Endothelial cell of umbilical vein (primary cell): ENCODE measurements at regions not wholly inside any gene's neighbourhood (a gene's known extent, or its start where the extent isn't known, plus 50 kb on each side); places are given as distances from the start of the nearest gene placed in this dataset.

ENCODE experiments used
- BruUV-seq: library from RNA; stranded (reverse); fragments of 400-500 nt; replicated peaks from 2 replicates; lab custom pipeline; 2021; lab: Mats Ljungman, UMichigan
- CTCF ChIA-PET: fragments of 300-600, 350-600 bp; sonication (Branson Sonifier 250); formaldehyde crosslinking; loops from one replicate; lab custom pipeline; 2021; ENCODE audit warnings: antibody characterized with exemption, inconsistent platforms; lab: Charles Lee
- POLR2A ChIA-PET: fragments of 300-600, 350-600 bp; sonication (Branson Sonifier 250); formaldehyde crosslinking; loops from one replicate; lab custom pipeline; 2021; ENCODE audit warnings: antibody characterized with exemption, inconsistent platforms; lab: Charles Lee
- DNase-seq: peaks from one replicate; pipeline ENCODE4 v3.0.0-alpha.2; 2011; ENCODE audit warnings: low read depth, low spot score
- FAIRE-seq: peaks from 2 replicates; lab custom pipeline; 2011; peaks lifted over from hg19 to GRCh38; lab: Jason Lieb, UNC
- H2AFZ ChIP-seq: 2 replicates; pipeline ENCODE4 v1.6.0; 2012; ENCODE audit warnings: low read depth, low read length, control low read depth, inconsistent platforms
- H3K27ac ChIP-seq: 2 replicates; pipeline ENCODE4 v1.5.1; 2011; ENCODE audit warnings: low read depth, mild to moderate bottlenecking, control low read depth, low read length, moderate library complexity; ENCODE audit not compliant: insufficient read depth
- H3K27me3 ChIP-seq, 2 experiments: 2 replicates each; pipeline versions ENCODE4 v1.6.0 to v1.6.1; 2011; ENCODE audit warnings: low read length in 2 of 2, mixed read lengths in 1 of 2; ENCODE audit not compliant: control insufficient read depth in 2 of 2, insufficient read depth in 2 of 2
- H3K36me3 ChIP-seq, 2 experiments: 2 replicates in 1 of 2; 3 replicates in 1 of 2; pipeline ENCODE4 v1.5.1; 2011; ENCODE audit warnings: low read length in 2 of 2, mild to moderate bottlenecking in 1 of 2, moderate library complexity in 1 of 2; ENCODE audit not compliant: control insufficient read depth in 2 of 2, insufficient read depth in 2 of 2; ENCODE audit errors: extremely low read depth in 1 of 2
- H3K4me1 ChIP-seq: 3 replicates; pipeline ENCODE4 v1.5.1; 2011; ENCODE audit warnings: mild to moderate bottlenecking, low read length; ENCODE audit not compliant: control insufficient read depth, insufficient read depth; ENCODE audit errors: extremely low read depth
- H3K4me2 ChIP-seq: 2 replicates; pipeline ENCODE4 v1.6.1; 2011; ENCODE audit warnings: low read length, control low read depth, mixed read lengths; ENCODE audit not compliant: insufficient read depth
- H3K4me3 ChIP-seq, 3 experiments: fragments of 200-600 bp in 1 of 3; sonication (generic), shearing (Covaris generic) in 1 of 3; replicated peaks in 1 of 3; 2 replicates each; pipeline ENCODE4 v1.5.1; 2011 to 2016; ENCODE audit warnings: control low read depth in 3 of 3, low read length in 3 of 3, mild to moderate bottlenecking in 2 of 3, inconsistent platforms in 1 of 3, low read depth in 1 of 3, moderate library complexity in 1 of 3; ENCODE audit not compliant: insufficient read depth in 1 of 3
- H3K79me2 ChIP-seq: 2 replicates; pipeline ENCODE4 v1.6.0; 2012; ENCODE audit warnings: low read length, inconsistent platforms; ENCODE audit not compliant: control insufficient read depth, insufficient read depth
- H3K9ac ChIP-seq: replicated peaks from 2 replicates; pipeline ENCODE3; 2011; ENCODE audit warnings: low read length, control low read depth; ENCODE audit not compliant: insufficient read depth; ENCODE audit errors: extremely low read depth
- H3K9me1 ChIP-seq: replicated peaks from 3 replicates; pipeline ENCODE4 v1.6.0; 2011; ENCODE audit warnings: mild to moderate bottlenecking, low read length; ENCODE audit not compliant: control insufficient read depth, insufficient read depth; ENCODE audit errors: extremely low read depth
- H3K9me3 ChIP-seq: replicated peaks from 2 replicates; pipeline ENCODE4 v1.5.1; 2012; ENCODE audit warnings: low read length, inconsistent platforms; ENCODE audit not compliant: control insufficient read depth, insufficient read depth
- H4K20me1 ChIP-seq: replicated peaks from 2 replicates; pipeline ENCODE3; 2011; ENCODE audit warnings: mild to moderate bottlenecking, low read length; ENCODE audit not compliant: control insufficient read depth, insufficient read depth; ENCODE audit errors: extremely low read depth
- EZH2 ChIP-seq: IDR thresholded peaks from 2 replicates; pipeline ENCODE4 v1.6.1; 2012; ENCODE audit warnings: borderline replicate concordance, low read depth, mild to moderate bottlenecking, moderate library complexity, low read length, inconsistent platforms; ENCODE audit not compliant: severe bottlenecking
- FOS ChIP-seq: IDR thresholded peaks from 2 replicates; pipeline ENCODE4 v1.6.1; 2011; ENCODE audit warnings: mild to moderate bottlenecking, low read length, moderate library complexity, borderline replicate concordance; ENCODE audit not compliant: insufficient read depth
- GATA2 ChIP-seq: IDR thresholded peaks from 2 replicates; pipeline ENCODE4 v1.7.0; 2011; ENCODE audit warnings: low read depth, mild to moderate bottlenecking, moderate library complexity, mixed read lengths, low read length; ENCODE audit not compliant: insufficient read length, insufficient read depth
- JUN ChIP-seq: IDR thresholded peaks from 2 replicates; pipeline ENCODE4 v1.6.1; 2011; ENCODE audit warnings: borderline replicate concordance, low read depth; ENCODE audit not compliant: insufficient read length, insufficient read depth
- MAX ChIP-seq: IDR thresholded peaks from 2 replicates; pipeline ENCODE4 v1.6.1; 2011; ENCODE audit not compliant: insufficient read depth, insufficient read length
- MYC ChIP-seq: IDR thresholded peaks from one replicate; pipeline ENCODE4 v1.6.1; 2011; ENCODE audit warnings: mild to moderate bottlenecking, low read depth, low read length
- POLR2A ChIP-seq: IDR thresholded peaks from 2 replicates; pipeline ENCODE4 v1.6.1; 2012; ENCODE audit warnings: low read depth, mild to moderate bottlenecking, control low read depth, low read length
- POLR2AphosphoS5 ChIP-seq: IDR thresholded peaks from 2 replicates; pipeline ENCODE4 v1.6.1; 2012; ENCODE audit warnings: low read depth, mild to moderate bottlenecking, control low read depth, low read length, moderate library complexity; ENCODE audit not compliant: insufficient read depth
- dilution Hi-C: fragments of 300-500 bp; cut with MboI; formaldehyde crosslinking; loops from one replicate; pipeline ENCODE4 v1.15.0; 2019; ENCODE audit warnings: low sequenced_read_pairs; ENCODE audit not compliant: extremely low pct_ligation_motif_present
- intact Hi-C: fragments of 100-400 bp; cut with micrococcal nuclease; formaldehyde crosslinking; loops from one replicate; pipeline ENCODE4 v1.10.0; 2022
- TF ChIP-seq, protein P1 (sequence below), 2 donors: IDR thresholded peaks; 1 replicate in 1 of 2; 2 replicates in 1 of 2; pipeline ENCODE4 v1.5.1; 2011; ENCODE audit warnings: low read length in 2 of 2, mild to moderate bottlenecking in 2 of 2, moderate library complexity in 2 of 2, control low read depth in 1 of 2, inconsistent platforms in 1 of 2, low read depth in 1 of 2; ENCODE audit not compliant: insufficient read depth in 1 of 2; ENCODE audit errors: extremely low read depth in 1 of 2

GRCh38 chr2:107182981-107183380, 297.0 kb upstream of the ST6GAL2 start:
- Histone ChIP-seq H4K20me1 (no peaks in the 10 kb centered on the region), H2AFZ (no peak overlapping the region), H3K9me1 (no peaks in the 10 kb centered on the region), H3K27ac (no peak overlapping the region), H3K27me3 (no peaks in the 10 kb centered on the region), H3K4me3 (no peak overlapping the region), H3K9ac (no peak overlapping the region), H3K4me2 (no peak overlapping the region), H3K9me3 (peaks cover 2% of the 10 kb centered on the region), H3K79me2 (no peaks in the 10 kb centered on the region), H3K4me1 (no peaks in the 10 kb centered on the region), H3K36me3 (no peaks in the 10 kb centered on the region)
- dilution Hi-C loops: no loop called here
- FAIRE-seq (no peak), DNase-seq (no peak)
- ChIA-PET POLR2A (no interaction called here), CTCF (no interaction called here)
- TF ChIP-seq FOS: no peak
- TF ChIP-seq GATA2: no peak
- TF ChIP-seq POLR2A: no peak
- TF ChIP-seq, protein P1, sequence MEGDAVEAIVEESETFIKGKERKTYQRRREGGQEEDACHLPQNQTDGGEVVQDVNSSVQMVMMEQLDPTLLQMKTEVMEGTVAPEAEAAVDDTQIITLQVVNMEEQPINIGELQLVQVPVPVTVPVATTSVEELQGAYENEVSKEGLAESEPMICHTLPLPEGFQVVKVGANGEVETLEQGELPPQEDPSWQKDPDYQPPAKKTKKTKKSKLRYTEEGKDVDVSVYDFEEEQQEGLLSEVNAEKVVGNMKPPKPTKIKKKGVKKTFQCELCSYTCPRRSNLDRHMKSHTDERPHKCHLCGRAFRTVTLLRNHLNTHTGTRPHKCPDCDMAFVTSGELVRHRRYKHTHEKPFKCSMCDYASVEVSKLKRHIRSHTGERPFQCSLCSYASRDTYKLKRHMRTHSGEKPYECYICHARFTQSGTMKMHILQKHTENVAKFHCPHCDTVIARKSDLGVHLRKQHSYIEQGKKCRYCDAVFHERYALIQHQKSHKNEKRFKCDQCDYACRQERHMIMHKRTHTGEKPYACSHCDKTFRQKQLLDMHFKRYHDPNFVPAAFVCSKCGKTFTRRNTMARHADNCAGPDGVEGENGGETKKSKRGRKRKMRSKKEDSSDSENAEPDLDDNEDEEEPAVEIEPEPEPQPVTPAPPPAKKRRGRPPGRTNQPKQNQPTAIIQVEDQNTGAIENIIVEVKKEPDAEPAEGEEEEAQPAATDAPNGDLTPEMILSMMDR (IDR thresholded peaks at IDR 0.05; ENCODE audit: extremely low read depth in 1 of 2, insufficient read depth in 1 of 2, low read depth in 1 of 2, low read length in 2 of 2): no peak
- TF ChIP-seq JUN: no peak
- TF ChIP-seq MYC: no peak
- no peak for TF ChIP-seq MAX
- TF ChIP-seq POLR2AphosphoS5: no peak
- no peak for TF ChIP-seq EZH2
- no TSS peak for BruUV-seq
- intact Hi-C loops: no loop called here
